Ecto neural progenitor cell (in vitro differentiated cells): ENCODE measurements at regions not wholly inside any gene's neighbourhood (a gene's known extent, or its start where the extent isn't known, plus 50 kb on each side); places are given as distances from the start of the nearest gene placed in this dataset.

Source experiments
- DNase-seq: peaks from one replicate; pipeline ENCODE4 v3.0.0-alpha.2; 2018; ENCODE audit warnings: low spot score

GRCh38 chr17:5819921-5820685 is 235.8 kb upstream of the NLRP1 start:
- no peak for DNase-seq

- DNase-seq, result no peak
Observed at GRCh38 chr17:5820721-5821456, 236.6 kb upstream of the NLRP1 start.

- DNase-seq, result no peak
Observed at GRCh38 chr17:5821803-5822202, 237.5 kb upstream of the NLRP1 start.

GRCh38 chr17:5822281-5823060 is 238.2 kb upstream of the NLRP1 start:
- DNase-seq, result no peak

- no peak for DNase-seq
Observed at GRCh38 chr17:5823219-5823618, 238.9 kb upstream of the NLRP1 start.

- no peak for DNase-seq
Observed at GRCh38 chr17:5825717-5826330, 241.5 kb upstream of the NLRP1 start.

- DNase-seq, result no peak
Observed at GRCh38 chr17:5826384-5826783, 242.1 kb upstream of the NLRP1 start.

- DNase-seq, result no peak
Observed at GRCh38 chr17:5830921-5831320, 239.3 kb upstream of the WSCD1 start.

- no peak for DNase-seq
Observed at GRCh38 chr17:5832886-5833285, 237.3 kb upstream of the WSCD1 start.

- no peak for DNase-seq
Observed at GRCh38 chr17:5837055-5837491, 233.1 kb upstream of the WSCD1 start.

- DNase-seq, result peak; percentile 58
Observed at GRCh38 chr17:5838661-5839300, 231.4 kb upstream of the WSCD1 start.

- DNase-seq, result no peak
Observed at GRCh38 chr17:5840811-5841446, 229.2 kb upstream of the WSCD1 start.

- DNase-seq, result no peak
Observed at GRCh38 chr17:5841862-5842261, 228.3 kb upstream of the WSCD1 start.

- no peak for DNase-seq
Observed at GRCh38 chr17:5843366-5844026, 226.7 kb upstream of the WSCD1 start.

GRCh38 chr17:5846001-5846400 is 224.2 kb upstream of the WSCD1 start:
- no peak for DNase-seq

GRCh38 chr17:5854871-5855554 is 215.2 kb upstream of the WSCD1 start:
- no peak for DNase-seq

- no peak for DNase-seq
Observed at GRCh38 chr17:5861246-5861645, 208.9 kb upstream of the WSCD1 start.

- peak; percentile 39 for DNase-seq
Observed at GRCh38 chr17:5861854-5862253, 208.3 kb upstream of the WSCD1 start.

- DNase-seq, result no peak
Observed at GRCh38 chr17:5862395-5862794, 207.8 kb upstream of the WSCD1 start.
